K562 (cell line): ENCODE measurements at regions not wholly inside any gene's neighbourhood (a gene's known extent, or its start where the extent isn't known, plus 50 kb on each side); places are given as distances from the start of the nearest gene placed in this dataset.

ENCODE experiments used
- DPF2 ChIP-seq: fragments of 450-650 bp; IDR thresholded peaks from 2 replicates; pipeline ENCODE4 v1.6.1; 2016
- ELF2 ChIP-seq: fragments of 250-450 bp; sonication (Bioruptor Pico); IDR thresholded peaks from 2 replicates; pipeline ENCODE4 v1.5.0; 2021; ENCODE audit warnings: mild to moderate bottlenecking
- FOXA1 ChIP-seq: fragments of 450-650 bp; IDR thresholded peaks from 2 replicates; pipeline ENCODE4 v1.6.1; 2016; ENCODE audit warnings: mild to moderate bottlenecking, borderline replicate concordance
- GTF2A2 ChIP-seq: IDR thresholded peaks from 2 replicates; pipeline ENCODE4 v1.6.1; 2016; ENCODE audit warnings: mild to moderate bottlenecking, missing genetic modification characterization, missing compliant biosample characterization
- ILK ChIP-seq: fragments of 450-650 bp; IDR thresholded peaks from 2 replicates; pipeline ENCODE4 v1.6.1; 2016; ENCODE audit warnings: missing genetic modification characterization, low read depth, mild to moderate bottlenecking, missing compliant biosample characterization, moderate library complexity, borderline replicate concordance
- IRF9 ChIP-seq: fragments of 450-650 bp; IDR thresholded peaks from 2 replicates; pipeline ENCODE4 v1.6.1; 2016; ENCODE audit warnings: missing biosample characterization, missing genetic modification characterization
- MEF2A ChIP-seq: IDR thresholded peaks from 2 replicates; pipeline ENCODE4 v1.6.1; 2011; ENCODE audit warnings: low read depth, mild to moderate bottlenecking, low read length, moderate library complexity; ENCODE audit not compliant: control insufficient read depth
- NEUROD1 ChIP-seq: fragments of 150-350 bp; IDR thresholded peaks from 2 replicates; pipeline ENCODE4 v1.6.1; 2014; ENCODE audit warnings: borderline replicate concordance, low read length, low read depth; ENCODE audit not compliant: partially characterized antibody
- POLR3A ChIP-seq: IDR thresholded peaks from 2 replicates; pipeline ENCODE4 v1.6.1; 2011; ENCODE audit warnings: borderline replicate concordance, mild to moderate bottlenecking, moderate library complexity; ENCODE audit not compliant: insufficient read length, insufficient read depth; ENCODE audit errors: extremely low read depth
- PRDM10 ChIP-seq: fragments of 450-650 bp; IDR thresholded peaks from 2 replicates; pipeline ENCODE4 v1.6.1; 2018; ENCODE audit not compliant: partially characterized antibody
- RBFOX2 ChIP-seq: fragments of 200-400 bp; formaldehyde crosslinking; IDR thresholded peaks from 2 replicates; pipeline ENCODE4 v1.6.1; 2017; ENCODE audit warnings: low read depth, mild to moderate bottlenecking, low read length, moderate library complexity
- TBP ChIP-seq: optimal IDR thresholded peaks from 2 replicates; pipeline ENCODE3; 2011; ENCODE audit warnings: low read depth, low read length, improper control_type of control experiment
- TFAP4 ChIP-seq: sonication (generic); formaldehyde crosslinking; IDR thresholded peaks from 2 replicates; pipeline ENCODE4 v1.8.0; 2022; ENCODE audit warnings: missing genetic modification reagents, mild to moderate bottlenecking, moderate library complexity, borderline replicate concordance
- ZBTB2 ChIP-seq: fragments of 450-650 bp; IDR thresholded peaks from 2 replicates; pipeline ENCODE4 v1.6.1; 2016; ENCODE audit warnings: antibody characterized with exemption
- ZNF263 ChIP-seq: sonication (generic); formaldehyde crosslinking; IDR thresholded peaks from 2 replicates; pipeline ENCODE4 v1.8.0; 2022; ENCODE audit warnings: mild to moderate bottlenecking, missing genetic modification reagents, borderline replicate concordance
- ZNF316 ChIP-seq: fragments of 450-650 bp; IDR thresholded peaks from 2 replicates; pipeline ENCODE4 v1.6.1; 2016
- TF ChIP-seq, protein P1 (sequence below): fragments of 200-800 bp; sonication (Bioruptor generic); IDR thresholded peaks from 2 replicates; pipeline ENCODE4 v1.6.1; 2017; ENCODE audit warnings: missing genetic modification characterization, missing compliant biosample characterization
- TF ChIP-seq, protein P2 (sequence below), 3 experiments: IDR thresholded peaks in 2 of 3; conservative IDR thresholded peaks in 1 of 3; 2 replicates each; pipeline ENCODE4 v1.5.1; 2011 to 2012; ENCODE audit warnings: low read length in 3 of 3, mild to moderate bottlenecking in 3 of 3, control low read depth in 2 of 3, improper control_type of control experiment in 1 of 3, inconsistent platforms in 1 of 3, low read depth in 1 of 3, mixed read lengths in 1 of 3, moderate library complexity in 1 of 3; ENCODE audit not compliant: insufficient read depth in 2 of 3

DNA sequence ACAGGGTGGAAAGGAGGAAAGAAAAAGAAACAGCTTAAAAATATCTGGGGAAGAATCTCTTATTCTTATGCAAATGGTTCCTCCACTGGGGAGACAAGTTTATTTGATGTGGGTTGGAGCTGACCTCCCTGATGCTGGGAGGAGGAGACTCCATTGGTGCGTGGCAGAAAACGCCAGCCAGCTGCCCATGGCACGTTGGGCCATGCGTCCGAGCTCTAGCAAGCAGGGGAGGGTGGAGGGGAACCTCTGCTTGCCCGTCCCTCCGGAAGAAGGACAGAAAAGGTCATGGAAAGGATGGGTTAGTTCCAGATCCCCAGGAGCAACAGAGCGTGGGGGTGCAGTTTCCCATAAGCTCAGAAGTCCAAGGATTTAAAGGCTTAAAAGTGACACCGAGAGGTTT lies 210.4 kb downstream of the KLHL4 start (continued):
- no peak for TF ChIP-seq ZBTB2
- TF ChIP-seq IRF9, result no peak
- TF ChIP-seq, protein P1, sequence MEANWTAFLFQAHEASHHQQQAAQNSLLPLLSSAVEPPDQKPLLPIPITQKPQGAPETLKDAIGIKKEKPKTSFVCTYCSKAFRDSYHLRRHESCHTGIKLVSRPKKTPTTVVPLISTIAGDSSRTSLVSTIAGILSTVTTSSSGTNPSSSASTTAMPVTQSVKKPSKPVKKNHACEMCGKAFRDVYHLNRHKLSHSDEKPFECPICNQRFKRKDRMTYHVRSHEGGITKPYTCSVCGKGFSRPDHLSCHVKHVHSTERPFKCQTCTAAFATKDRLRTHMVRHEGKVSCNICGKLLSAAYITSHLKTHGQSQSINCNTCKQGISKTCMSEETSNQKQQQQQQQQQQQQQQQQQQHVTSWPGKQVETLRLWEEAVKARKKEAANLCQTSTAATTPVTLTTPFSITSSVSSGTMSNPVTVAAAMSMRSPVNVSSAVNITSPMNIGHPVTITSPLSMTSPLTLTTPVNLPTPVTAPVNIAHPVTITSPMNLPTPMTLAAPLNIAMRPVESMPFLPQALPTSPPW, result no peak
- TF ChIP-seq PRDM10, result no peak
- no peak for TF ChIP-seq MEF2A
- no peak for TF ChIP-seq ZNF263 (CRISPR knock-in tag)
- TF ChIP-seq RBFOX2, result 0 out of 2 replicates have a peak, but pooled peaks have one; percentile 20
- peak; percentile 29 for TF ChIP-seq TBP
- TF ChIP-seq, protein P2, sequence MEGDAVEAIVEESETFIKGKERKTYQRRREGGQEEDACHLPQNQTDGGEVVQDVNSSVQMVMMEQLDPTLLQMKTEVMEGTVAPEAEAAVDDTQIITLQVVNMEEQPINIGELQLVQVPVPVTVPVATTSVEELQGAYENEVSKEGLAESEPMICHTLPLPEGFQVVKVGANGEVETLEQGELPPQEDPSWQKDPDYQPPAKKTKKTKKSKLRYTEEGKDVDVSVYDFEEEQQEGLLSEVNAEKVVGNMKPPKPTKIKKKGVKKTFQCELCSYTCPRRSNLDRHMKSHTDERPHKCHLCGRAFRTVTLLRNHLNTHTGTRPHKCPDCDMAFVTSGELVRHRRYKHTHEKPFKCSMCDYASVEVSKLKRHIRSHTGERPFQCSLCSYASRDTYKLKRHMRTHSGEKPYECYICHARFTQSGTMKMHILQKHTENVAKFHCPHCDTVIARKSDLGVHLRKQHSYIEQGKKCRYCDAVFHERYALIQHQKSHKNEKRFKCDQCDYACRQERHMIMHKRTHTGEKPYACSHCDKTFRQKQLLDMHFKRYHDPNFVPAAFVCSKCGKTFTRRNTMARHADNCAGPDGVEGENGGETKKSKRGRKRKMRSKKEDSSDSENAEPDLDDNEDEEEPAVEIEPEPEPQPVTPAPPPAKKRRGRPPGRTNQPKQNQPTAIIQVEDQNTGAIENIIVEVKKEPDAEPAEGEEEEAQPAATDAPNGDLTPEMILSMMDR (IDR thresholded peaks at IDR 0.05 in 2 of 3, conservative IDR thresholded peaks at IDR 0.05 in 1 of 3; ENCODE audit: insufficient read depth in 2 of 3, low read depth in 1 of 3, low read length in 3 of 3), result no peak
- TF ChIP-seq NEUROD1, result no peak
- TF ChIP-seq TFAP4 (CRISPR knock-in tag), result no peak
- no peak for TF ChIP-seq DPF2
- TF ChIP-seq ZNF316, result peak; percentile 44
- TF ChIP-seq POLR3A, result no peak
- no peak for TF ChIP-seq ELF2 (CRISPR knock-in tag)
- TF ChIP-seq ILK, result no peak
- TF ChIP-seq GTF2A2 (tag), result no peak
- no peak for TF ChIP-seq FOXA1
